ENCODE measurements at regions not wholly inside any gene's neighbourhood (a gene's known extent, or its start where the extent isn't known, plus 50 kb on each side); places are given as distances from the start of the nearest gene placed in this dataset.
A peak's percentile ranks its signal among the peaks of the same experiment; 100 is the strongest.
"Not testable (repeated sequence)": the region's sequence is repeated elsewhere in the genome, so short reads cannot be mapped to it uniquely, and the experiment has no call there.

DNA sequence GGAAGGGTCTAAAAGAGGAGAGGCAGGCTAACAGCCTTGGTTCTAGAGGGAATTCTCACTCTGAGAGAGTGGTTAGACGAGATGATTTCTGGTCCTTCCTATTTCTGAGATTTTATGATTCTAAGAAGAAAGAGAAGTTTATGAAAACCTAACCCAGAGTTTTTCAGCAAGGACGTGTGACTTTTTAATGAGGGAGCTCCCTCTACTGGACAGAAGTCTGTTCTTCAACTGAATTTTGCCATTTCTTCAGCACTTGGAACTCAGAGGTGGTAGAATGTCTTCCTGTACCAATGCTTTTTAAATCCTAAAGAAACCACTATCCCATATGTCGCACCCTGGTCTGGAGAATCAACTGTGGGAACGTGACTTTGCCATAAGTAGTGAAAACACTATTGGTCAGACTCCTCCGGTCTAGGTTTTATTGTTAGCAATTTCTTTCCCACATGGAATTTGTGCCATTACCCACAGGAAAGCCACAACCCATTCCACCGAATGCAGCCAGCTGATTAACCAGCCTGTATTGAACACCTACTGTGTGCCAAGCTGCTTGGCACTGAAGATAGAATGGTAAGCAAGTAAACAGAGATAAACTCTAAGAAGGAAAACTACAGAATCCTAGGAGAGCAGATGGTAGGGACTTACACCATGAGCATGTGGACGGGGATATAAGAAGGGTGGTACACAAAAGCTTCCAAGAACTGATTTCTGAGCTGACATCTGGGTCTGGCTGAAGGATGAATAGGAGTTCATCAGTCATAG is 199.5 kb upstream of the LMCD1 start:
- DNase-seq: peak in 2 of 56 donors; percentile 7 to 13

DNA sequence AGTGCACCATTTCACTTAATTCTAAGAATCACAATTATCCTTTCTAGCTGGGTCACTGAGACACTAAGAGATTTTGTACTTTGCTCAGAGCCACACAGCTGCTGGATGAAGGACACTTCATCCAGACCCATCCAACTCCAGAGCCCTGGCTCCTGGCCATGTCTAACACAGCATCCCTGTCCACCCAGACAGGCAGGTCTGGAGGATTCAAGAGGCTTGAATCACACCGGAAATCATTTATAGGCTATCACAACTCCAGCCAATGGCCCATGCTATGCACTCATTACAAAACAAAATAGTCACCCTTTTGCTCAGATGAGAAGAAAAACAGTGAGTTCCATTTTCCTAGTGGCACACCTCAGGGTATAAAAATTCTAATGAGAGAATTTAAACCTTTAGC is 198.2 kb upstream of the LMCD1 start:
- no peak for DNase-seq

DNA sequence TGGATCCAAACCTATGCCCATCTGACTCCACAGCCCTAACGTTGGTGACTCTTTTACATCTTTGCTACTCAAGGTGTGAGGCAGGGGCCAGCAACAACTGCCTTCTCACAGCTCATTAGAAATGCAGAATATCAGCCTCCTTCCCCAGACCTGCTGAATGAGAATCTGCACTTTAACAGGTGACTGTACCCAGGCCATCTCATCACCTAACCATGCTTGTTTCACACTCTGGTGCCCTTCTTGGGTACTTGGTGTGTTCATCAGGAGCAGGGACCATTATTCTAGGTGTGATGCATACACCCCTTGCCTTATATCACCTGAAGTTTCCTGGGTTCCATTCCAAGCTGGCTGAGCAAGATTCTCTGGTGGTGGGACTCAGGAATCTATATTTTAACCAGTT is 196.3 kb upstream of the LMCD1 start:
- DNase-seq: no peak

DNA sequence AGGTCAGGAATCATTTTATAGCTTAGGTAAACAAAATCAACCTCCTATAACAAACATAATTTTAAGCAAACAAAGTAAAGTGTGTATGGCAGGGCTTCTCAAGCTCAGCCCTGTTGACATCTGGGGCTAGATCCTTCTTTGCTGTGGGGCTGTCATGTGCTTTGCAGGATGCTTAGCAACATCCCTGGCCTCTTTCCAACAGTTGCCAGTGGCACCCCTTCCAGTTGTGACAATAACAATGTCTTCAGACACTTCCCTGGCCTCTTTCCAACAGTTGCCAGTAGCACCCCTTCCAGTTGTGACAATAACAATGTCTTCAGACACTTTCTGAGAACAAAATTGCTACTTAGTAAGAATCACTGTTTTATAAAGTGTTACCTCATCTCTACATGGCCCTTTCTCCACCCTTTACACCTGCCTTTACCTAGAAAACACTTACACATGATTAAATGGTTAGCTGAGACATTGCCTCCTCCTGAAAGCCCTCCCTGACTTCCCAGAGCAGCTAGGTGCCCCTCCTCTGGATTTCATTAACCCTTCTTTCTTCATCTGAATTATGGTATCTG is 194.0 kb upstream of the LMCD1 start:
- DNase-seq: peak in 8 of 56 donors; percentile 0 to 64 (median 4)

DNA sequence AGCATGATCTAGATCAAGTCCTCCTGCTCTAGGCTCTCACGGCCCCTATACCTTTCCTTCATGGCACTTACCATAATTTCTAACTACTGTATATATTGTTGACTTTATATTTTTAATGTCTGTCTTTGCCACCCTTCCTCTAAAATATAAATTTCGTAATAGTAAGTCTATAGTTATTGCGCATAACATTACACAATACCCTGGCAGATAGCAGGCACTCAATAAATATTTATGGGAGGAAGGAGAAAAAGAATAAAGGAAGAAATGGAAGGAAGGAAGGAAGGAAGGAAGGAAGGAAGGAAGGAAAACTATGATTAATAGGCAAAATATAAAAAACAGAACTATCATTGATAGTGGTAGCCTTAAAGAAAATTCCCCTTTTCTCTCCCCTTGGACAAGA is 190.3 kb upstream of the LMCD1 start:
- DNase-seq: no peak

DNA sequence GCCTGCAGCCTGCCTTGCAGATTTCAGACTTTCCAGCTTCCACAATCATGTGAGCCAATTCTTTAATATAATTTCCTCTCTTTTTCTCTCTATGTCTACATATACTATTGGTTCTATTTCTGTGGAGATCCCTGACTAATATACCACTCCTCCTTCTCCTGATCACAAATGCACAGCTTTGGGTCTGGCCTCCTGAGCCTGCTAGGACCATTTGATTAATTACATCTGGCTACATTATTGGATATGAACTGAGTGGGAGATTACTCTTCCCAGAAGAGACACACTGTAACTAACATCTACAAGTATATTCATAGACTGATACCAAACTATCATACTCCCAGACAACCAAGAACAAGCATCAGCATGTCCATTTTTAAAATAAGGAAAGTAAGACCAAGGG is 188.9 kb upstream of the LMCD1 start:
- no peak for DNase-seq

DNA sequence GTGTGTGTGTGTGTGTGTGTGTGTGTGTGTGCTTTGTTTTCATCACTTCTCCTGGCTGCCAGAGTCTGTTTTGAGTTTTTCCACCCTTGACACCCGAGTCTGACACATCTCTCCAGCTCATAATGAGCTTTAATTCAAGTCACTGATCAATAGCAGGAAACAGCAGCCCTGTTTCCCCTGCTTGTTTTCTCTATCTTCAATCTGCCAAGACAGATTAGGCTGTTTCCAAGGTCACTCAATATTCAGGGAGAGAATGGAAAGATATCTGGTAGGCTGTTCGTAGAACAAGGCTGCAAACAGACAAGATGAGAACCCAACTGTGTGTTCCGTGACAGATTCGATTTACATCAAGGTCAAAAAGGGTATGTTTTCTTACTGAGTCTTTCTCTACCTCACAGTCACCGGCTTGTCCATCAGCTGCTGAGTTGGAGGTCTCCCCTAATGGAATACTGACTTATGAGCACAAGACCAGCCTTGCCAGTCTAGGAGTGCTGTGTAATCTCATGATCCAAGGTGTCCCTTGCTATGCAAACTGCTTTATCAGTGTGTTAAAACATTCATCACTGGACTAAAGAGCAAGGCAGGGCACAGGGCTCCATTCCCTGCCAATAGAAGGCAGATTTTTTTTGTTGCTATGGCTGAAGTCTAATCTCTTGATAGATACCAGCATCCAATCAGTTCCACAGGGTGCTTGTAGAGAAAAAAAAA is 187.9 kb upstream of the LMCD1 start:
- no peak for DNase-seq

DNA sequence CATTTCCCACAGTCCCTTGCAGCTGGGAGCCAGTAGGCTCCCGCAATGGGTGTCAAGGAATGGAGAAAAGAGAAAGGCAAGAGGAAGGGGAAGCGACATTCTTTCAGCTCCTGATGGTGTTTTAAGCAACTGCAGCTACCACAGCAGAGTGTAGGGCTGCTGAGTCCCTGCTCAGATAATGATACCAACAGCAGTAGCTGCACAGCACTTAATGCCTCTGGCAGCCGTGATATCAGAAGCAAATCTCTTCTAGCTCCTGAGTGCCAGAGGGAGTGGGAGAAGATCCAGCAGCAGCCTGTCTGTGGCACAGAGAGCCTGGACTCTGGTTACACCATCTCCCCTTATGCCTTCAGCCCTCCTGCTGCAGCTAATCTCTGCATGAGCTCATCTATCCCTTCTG is 186.1 kb upstream of the LMCD1 start:
- DNase-seq: not testable (repeated sequence)

DNA sequence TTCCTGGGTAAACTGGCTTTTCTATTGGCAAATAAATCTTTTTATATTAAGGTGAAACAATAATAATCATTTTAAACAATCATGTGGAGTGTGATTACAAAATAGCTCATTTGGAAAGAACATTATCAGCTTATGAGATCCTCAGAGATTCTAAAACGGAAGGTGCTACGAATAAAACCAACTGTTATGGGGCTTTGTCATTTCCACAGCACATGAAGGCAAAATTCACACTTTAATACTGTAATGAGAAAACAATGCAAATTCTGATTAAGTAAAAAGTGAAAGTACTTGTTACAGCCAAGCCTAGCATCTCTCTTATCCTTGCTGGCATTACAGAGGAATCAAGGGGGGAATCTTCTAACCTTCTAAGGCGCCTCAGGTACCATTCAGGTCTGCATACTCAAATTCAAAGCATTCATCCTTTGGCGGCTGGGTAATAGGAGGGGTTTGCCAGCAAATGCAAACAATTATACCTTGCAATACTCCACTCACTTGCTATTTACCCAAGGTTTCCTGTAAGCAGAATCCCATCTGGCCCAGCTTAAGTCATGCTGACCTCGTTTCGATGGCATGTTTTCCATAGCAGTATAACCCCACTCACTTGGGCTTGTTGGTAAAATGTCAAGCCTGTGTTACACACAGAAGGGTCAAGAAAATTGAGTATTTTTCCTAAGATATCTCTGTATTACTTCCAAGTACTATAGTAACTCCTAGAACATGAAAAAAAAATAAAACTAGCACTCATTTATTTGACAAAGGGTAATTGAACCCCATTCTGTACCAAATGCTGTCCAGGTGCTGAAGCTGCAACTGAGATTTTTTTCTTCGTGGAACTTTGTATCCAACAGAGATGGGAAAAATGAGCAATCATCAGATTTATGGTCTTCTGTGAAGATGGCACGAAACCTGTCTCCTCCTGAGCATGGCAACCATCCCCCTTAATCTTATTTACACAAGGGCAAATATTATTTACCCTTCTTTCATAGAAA is 183.7 kb upstream of the LMCD1 start:
- DNase-seq: no peak

DNA sequence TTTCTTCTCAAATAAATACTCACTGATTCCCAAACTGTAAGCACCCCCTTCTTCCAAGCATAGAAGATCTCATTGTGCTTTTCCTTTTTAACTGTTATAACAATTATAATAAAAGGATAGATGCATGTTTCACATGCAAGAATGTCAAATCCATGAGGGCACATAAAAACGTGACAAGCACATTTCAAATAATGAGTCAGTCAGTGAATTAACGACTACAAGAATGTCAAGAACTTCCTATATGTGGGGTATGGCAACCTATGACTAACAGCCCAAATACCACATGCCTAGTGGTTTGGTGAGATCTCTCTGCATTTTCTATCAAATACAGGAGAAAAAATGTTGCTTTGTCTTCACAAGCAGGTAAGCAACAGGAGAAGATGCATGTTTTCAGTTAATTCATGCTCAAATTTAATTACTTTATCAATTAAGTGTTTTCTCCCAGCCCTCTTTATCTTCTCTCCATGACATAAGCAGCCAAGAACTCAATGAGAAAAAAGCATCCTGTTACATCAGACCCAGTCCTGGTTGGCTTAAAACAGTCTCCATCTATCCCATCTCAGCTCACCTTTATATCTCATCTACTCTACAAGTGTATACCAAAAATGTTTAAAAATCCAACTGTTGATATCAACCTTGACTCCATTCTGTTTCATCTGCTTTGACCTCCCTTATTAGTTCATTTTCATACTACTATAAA is 181.5 kb upstream of the LMCD1 start:
- DNase-seq: no peak

DNA sequence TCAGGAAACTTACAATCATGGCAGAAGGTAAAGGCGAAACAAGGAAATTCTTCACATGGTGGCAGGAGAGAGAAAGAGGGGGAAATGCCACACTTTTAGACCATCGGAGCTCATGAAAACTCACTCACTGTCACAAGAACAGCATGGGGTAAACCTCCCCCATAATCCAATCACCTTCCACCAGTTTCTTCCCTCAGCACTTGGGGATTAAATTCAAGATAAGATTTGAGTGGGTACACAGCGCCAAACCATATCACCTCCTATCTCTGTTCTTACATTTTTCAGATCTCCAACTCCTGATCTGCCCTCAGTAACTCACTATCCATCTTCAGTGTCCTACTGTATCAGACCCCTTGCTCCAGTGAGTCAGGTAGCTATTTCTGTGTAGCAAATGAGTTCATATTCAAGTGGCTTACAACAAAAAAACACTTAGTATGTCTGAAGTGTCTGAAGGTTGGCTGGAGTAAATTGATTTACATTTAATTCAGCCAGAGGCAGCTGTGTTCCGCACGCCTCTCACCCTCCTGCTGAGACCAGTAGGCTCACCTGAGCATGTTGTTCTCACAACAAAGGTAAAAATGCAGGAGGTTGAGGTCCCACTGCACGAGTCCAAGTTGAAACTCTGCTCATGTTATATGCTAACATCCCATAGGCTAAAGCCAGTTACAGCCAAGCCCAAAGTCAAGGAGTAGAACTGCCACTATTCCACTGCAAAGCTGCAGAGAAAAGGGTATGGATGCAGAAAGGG is 180.7 kb upstream of the LMCD1 start:
- DNase-seq: no peak

DNA sequence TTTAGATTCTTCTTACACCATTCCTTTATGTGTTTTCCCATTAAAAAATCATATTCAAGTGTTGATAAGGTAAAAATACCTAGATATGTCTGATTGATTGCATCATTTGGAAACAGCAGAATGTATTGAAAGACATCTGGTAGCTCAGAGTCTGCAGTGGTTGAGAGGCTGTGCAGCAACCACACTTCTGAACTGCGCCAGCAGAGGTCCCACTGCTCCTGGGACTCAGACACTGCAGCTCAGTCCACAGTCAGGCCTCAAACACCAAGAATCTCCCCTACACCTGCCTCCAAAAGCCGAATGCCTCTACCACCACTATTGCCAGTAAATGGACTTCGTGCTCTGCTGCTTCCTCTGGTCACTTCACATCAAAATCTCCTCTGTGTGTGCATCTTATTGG is 176.9 kb upstream of the LMCD1 start:
- DNase-seq: peak in 31 of 56 donors; percentile 1 to 70 (median 32)

DNA sequence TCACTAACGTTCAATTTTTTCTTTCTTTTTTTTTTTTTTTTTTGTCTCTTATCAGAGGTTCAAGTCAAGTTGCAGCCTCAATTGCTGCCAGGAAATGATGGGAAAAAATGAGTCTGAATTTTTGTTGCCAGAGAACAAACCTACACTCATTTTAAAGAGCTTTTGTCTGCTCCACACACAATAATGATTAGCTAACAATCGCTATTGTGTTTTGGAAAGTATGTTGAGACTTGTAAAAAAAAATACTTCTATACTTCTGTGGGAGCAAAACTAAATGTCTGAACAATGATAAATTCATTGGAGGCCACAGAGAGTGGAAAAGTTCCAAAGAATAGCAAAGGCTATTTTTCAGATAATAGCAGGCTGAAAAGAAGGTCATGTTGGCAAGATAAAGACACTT is 176.3 kb upstream of the LMCD1 start:
- DNase-seq: no peak

DNA sequence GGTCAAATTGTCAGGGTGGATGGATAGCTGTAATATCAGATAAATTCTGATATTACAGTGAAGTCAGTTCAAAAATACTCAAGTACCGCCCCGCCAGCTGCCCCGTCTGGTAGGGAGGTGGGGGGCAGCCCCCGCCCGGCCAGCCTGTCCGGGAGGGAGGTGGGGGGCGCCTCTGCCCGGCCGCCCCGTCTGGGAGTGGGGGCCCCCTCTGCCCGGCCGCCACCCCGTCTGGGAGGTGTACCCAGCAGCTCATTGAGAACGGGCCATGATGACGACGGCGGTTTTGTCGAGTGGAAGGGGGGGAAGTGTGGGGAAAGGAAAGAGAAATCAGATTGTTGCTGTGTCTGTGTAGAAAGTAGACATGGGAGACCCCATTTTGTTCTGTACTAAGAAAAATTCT is 175.8 kb upstream of the LMCD1 start:
- DNase-seq: peak in 6 of 56 donors; percentile 4 to 14 (median 6)

DNA sequence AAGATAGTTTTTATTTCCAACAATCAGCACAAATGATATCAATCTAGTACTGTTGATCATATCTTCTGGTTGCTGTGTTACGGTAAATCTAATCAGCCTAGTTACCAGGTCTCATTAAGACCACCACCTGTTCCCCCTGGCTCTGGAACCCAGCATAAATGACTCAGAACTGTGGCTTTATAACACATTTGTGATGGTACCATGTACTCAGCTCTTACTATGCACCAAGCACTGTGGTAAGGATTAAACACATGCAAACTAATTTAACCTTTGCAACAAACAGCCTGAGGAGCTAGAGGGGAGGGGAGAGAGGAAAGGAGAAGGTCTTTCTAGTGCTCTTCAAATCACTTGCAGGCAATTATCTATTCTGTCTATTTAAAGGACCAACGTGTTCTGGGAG is 173.9 kb upstream of the LMCD1 start:
- DNase-seq: no peak

DNA sequence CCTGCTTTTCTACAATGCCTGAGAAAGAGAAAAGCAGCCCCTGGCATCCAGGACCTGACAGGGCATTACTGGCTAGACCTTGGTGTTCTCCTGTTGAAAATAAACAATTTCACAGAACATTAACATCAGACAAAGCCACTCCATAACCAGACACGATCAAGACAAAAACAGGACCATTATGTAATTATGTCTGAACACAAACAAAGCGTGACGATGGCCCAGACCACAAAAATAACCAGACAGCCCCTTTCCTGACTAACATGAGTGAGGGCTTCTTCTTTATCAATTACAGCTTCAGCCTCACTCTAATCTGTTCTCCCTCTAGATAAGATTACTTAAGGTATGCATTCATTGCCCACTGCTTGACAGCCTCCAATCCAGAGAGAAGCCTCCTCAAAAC is 172.7 kb upstream of the LMCD1 start:
- DNase-seq: no peak

DNA sequence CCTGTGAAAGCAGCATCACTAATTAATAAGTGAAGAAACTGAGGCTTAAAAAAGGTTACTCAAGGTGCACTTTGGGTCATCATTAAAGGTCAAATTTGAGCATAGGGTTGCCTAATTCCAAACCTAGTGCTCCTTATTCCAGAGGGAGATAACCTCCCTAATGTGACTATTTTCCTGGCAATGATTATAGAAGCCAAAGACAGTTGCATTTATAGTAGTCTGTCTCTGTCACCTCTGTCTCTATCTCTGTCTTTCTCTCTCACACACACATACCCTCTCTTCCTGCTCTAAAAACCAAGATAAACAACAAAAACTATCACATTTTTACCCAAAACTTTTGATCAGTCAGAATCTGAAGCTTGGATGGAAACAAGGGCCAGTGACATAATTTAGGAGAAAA is 172.0 kb upstream of the LMCD1 start:
- DNase-seq: no peak

DNA sequence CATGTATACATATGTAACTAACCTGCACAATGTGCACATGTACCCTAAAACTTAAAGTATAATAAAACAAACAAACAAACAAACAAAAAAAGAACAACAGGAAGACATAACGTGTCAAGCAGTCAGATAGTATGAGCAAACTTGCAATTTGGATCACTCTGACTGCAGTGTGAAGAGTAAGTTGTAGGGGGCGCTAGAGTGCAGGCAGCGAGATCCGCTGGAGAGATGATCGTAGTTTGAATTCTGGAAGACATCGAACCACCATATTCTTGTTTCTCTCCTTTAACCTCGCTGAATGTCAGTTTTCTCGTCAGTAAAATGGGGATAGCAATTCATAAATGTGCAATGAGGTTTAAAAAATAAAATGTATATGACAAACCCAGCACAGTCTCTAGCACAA is 165.2 kb upstream of the LMCD1 start:
- no peak for DNase-seq

DNA sequence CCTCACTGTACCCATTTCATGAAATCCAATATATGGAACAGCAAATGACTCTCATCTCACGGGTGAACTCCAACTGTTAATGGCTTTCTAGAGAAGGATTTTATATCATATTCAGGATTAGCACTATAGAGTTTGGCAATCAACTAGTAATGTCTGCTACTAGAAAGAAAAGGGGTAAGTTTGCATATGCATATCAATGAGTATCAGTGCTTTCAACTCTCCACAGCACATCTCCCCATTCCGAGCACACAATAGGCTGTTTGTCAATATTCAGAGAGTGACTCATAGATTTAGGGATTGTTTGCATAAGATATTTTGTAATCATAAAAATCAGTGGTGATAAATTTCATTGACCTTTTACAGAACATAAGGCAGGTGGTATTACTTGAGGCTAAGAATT is 163.2 kb upstream of the LMCD1 start:
- no peak for DNase-seq

DNA sequence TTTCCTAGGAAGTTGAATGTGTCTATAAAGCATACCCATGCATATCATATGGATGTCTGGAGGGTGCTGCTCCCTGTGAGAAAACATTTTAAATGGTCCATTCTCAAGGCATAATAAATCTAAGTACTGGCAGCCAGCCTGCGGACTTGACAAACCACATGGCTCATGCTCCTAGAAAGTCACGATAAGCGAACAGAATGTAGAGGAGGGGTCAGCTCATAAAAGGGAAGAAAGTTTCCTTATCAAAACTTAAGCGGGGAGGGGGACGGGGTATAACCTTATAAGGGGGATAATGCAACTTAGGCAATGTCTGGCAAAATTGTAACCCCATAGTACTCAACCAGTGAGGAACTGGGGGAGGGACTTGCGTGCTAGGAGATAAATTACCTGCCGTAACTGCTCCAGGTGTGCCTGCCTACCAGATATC is 159.8 kb upstream of the LMCD1 start:
- no peak for DNase-seq

Data from amygdala (tissue), 56 donors.